GM19238 (cell line): ENCODE measurements at regions not wholly inside any gene's neighbourhood (a gene's known extent, or its start where the extent isn't known, plus 50 kb on each side); places are given as distances from the start of the nearest gene placed in this dataset.

Experiments
- DNase-seq: peaks from one replicate; pipeline ENCODE4 v3.0.0; 2011; ENCODE audit warnings: low spot score; ENCODE audit not compliant: insufficient read length

- DNase-seq, result no peak
Measured at GRCh38 chr5:57850109-57850508, 367.5 kb upstream of the ACTBL2 start.

- no peak for DNase-seq
Measured at GRCh38 chr5:57845025-57845424, 362.4 kb upstream of the ACTBL2 start.

GRCh38 chr5:57844410-57844809 lies 361.8 kb upstream of the ACTBL2 start:
- no peak for DNase-seq

GRCh38 chr5:57843059-57843367 lies 360.4 kb upstream of the ACTBL2 start:
- no peak for DNase-seq

GRCh38 chr5:57842364-57843058 lies 359.9 kb upstream of the ACTBL2 start:
- DNase-seq, result no peak

- no peak for DNase-seq
Measured at GRCh38 chr5:57841676-57842363, 359.2 kb upstream of the ACTBL2 start.

- no peak for DNase-seq
Measured at GRCh38 chr5:57839437-57840079, 356.9 kb upstream of the ACTBL2 start.

GRCh38 chr5:57839025-57839424 lies 356.4 kb upstream of the ACTBL2 start:
- DNase-seq, result no peak

- no peak for DNase-seq
Measured at GRCh38 chr5:57836921-57837320, 354.3 kb upstream of the ACTBL2 start.

GRCh38 chr5:57836331-57836730 lies 353.7 kb upstream of the ACTBL2 start:
- no peak for DNase-seq

GRCh38 chr5:57834829-57835608 lies 352.4 kb upstream of the ACTBL2 start:
- DNase-seq, result no peak

GRCh38 chr5:57833489-57833888 lies 350.9 kb upstream of the ACTBL2 start:
- DNase-seq, result no peak

- DNase-seq, result no peak
Measured at GRCh38 chr5:57832875-57833274, 350.3 kb upstream of the ACTBL2 start.

GRCh38 chr5:57831932-57832331 lies 349.3 kb upstream of the ACTBL2 start:
- no peak for DNase-seq

- no peak for DNase-seq
Measured at GRCh38 chr5:57831090-57831489, 348.5 kb upstream of the ACTBL2 start.

- no peak for DNase-seq
Measured at GRCh38 chr5:57828221-57828620, 345.6 kb upstream of the ACTBL2 start.

GRCh38 chr5:57825031-57825686 lies 342.5 kb upstream of the ACTBL2 start:
- DNase-seq, result no peak

GRCh38 chr5:57824623-57825022 lies 342.0 kb upstream of the ACTBL2 start:
- no peak for DNase-seq

- DNase-seq, result no peak
Measured at GRCh38 chr5:57824047-57824446, 341.4 kb upstream of the ACTBL2 start.

GRCh38 chr5:57822651-57823050 lies 340.0 kb upstream of the ACTBL2 start:
- DNase-seq, result no peak

- no peak for DNase-seq
Measured at GRCh38 chr5:57818397-57818796, 335.8 kb upstream of the ACTBL2 start.

- DNase-seq, result no peak
Measured at GRCh38 chr5:57817924-57818323, 335.3 kb upstream of the ACTBL2 start.
